Skin epidermis (tissue), 12 donors: ENCODE measurements at regions not wholly inside any gene's neighbourhood (a gene's known extent, or its start where the extent isn't known, plus 50 kb on each side); places are given as distances from the start of the nearest gene placed in this dataset.
A peak's percentile ranks its signal among the peaks of the same experiment; 100 is the strongest.

Experiments used
- H3K27ac ChIP-seq, 21 experiments: fragments of 200-600 bp; sonication (generic) in 11 of 21; one replicate each; pipeline ENCODE4 v1.5.0; 2020; ENCODE audit warnings: mild to moderate bottlenecking in 3 of 21, inconsistent platforms in 2 of 21, moderate library complexity in 2 of 21
- H3K4me3 ChIP-seq, 7 experiments: fragments of 200-600 bp; sonication (generic) in 2 of 7; one replicate each; pipeline ENCODE4 v1.5.0; 2020; ENCODE audit warnings: inconsistent platforms in 2 of 7, mild to moderate bottlenecking in 2 of 7, moderate library complexity in 1 of 7

- no peak overlapping the region for H3K4me3 ChIP-seq
- no peak overlapping the region for H3K27ac ChIP-seq
Measured at GRCh38 chr2:226011716-226012450, 612.4 kb downstream of the NYAP2 start.

GRCh38 chr2:226002438-226002837 lies 602.9 kb downstream of the NYAP2 start:
- peak overlapping the region in 2 of 21 experiments; percentile 29 to 56 for H3K27ac ChIP-seq
- no peak overlapping the region for H3K4me3 ChIP-seq

DNA sequence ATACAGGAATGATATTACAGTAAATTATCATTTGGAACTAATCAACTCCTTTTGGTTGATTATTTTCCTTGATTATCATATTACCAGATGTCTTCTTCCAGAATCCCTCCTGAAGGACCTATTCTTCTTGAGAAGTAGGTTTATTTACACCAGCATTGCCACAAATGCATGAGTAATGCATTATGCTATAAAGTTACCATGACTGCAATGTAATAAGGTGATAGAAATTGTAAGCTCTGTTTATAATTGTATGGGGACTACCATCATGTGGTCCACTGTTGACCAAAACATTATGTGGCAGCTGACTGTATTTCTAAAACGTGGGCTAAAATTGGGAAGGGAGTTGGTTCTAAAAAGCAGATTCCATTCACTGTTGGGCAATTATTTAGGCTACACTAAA lies 602.2 kb downstream of the NYAP2 start:
- H3K27ac ChIP-seq: no peak overlapping the region
- H3K4me3 ChIP-seq: no peak overlapping the region

GRCh38 chr2:225999692-226000091 lies 600.2 kb downstream of the NYAP2 start:
- H3K4me3 ChIP-seq: no peak overlapping the region
- H3K27ac ChIP-seq: no peak overlapping the region

DNA sequence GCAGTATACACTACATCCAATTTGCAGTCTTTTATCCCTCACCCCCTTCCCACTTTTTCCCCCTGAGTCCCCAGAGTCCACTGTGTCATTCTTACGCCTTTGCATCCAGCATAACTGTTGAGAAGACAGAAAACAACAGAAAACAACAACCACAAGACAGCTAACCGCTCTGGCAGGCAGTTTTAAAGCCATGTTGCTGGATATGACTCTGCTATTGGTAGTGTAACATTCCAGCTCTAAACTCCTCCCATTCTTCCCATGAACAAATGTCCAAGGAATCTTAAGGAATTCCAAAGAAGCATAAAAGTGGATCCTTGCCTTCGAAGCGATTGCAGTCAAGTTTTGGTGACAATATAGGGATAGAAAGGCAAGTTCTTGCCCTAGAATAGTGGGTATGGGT lies 599.1 kb downstream of the NYAP2 start:
- Histone ChIP-seq H3K27ac (no peak overlapping the region), H3K4me3 (no peak overlapping the region)

GRCh38 chr2:225998116-225998515 lies 598.6 kb downstream of the NYAP2 start:
- Histone ChIP-seq H3K27ac (no peak overlapping the region), H3K4me3 (no peak overlapping the region)

DNA sequence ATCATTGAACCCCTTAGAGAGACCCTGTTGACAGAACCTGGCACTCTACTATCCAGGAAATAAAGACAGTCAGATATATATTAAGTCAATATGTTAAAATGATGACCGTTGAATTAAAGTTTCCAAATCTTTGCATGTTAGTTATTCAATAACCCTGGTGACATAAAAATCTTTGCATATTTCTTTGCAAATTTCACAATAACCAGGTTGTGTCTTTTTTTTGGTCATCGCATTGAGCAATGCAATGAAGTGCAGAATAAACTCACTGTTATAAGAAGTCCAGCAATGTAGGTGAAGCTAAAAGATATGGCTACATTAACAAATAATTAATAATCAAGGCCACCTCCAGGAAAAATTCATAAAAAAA lies 596.9 kb downstream of the NYAP2 start:
- H3K27ac ChIP-seq: peak overlapping the region in 1 of 21 experiments; percentile 3

DNA sequence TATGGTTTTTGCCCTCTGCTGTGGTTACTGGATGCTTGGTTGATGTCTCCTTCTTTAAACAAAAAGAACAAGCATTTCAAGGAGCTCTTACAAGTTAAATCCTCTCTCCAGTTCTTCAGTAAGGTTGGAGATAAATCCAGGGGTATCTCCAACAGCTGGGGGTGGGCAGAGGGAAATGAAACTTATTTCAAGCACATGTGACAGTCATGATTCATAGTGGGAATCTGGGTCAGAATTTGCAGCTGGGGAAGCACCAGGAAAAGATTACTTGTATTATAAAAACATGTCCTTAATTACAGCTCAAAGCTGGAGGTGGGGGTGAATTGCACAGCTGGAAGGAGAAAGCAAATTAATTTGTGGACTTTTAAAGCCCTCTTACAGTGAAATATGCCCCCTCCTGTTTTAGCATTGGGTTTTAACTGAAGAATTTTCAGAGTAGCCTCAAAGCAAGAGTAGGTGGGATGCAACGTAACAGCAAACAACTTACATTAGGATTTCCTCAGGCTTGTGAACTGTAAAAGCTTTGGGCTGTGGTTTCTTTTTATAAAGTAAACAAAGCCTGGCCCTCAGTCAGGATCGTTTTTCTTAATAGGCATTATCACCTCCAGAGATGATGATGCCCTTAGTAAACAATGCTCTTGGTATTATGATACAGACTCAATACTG lies 596.4 kb downstream of the NYAP2 start:
- H3K4me3 ChIP-seq: no peak overlapping the region
- H3K27ac ChIP-seq: peak overlapping the region in 5 of 21 experiments; percentile 3 to 66 (median 24)

More for the DNA sequence above, 596.9 kb downstream of the NYAP2 start:
- H3K4me3 ChIP-seq: no peak overlapping the region

DNA sequence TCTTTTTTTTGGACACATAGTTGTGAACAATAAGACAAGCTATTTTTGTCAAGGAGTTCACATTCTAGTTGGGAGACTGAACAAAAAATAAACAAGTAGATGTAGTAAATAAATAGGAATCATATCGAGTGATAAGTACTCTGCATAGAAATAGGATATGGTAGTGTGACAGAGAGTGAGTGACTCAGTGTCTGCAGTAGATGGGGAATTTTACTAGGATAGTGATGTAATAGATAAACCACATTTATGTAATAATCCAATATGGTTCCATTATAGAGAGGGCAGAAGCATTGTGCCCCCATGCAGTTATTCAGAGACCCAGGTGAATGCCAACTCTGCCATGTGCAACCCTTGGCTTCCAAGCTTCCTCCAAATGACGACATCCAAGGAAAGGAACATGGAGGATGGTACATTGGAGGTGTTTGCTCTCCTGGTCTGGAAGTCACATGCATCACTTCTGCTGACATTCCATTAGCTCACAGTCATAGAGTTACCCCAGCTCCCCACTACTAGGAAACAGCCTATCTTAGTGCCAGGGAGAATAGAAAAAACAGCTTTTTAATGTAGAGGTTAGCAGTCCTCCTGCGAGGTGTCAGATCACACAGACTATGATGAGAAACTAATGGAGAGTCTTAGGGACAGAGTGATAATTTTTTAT lies 595.4 kb downstream of the NYAP2 start:
- peak overlapping the region in 3 of 21 experiments; percentile 6 to 66 (median 21) for H3K27ac ChIP-seq
- H3K4me3 ChIP-seq: no peak overlapping the region

DNA sequence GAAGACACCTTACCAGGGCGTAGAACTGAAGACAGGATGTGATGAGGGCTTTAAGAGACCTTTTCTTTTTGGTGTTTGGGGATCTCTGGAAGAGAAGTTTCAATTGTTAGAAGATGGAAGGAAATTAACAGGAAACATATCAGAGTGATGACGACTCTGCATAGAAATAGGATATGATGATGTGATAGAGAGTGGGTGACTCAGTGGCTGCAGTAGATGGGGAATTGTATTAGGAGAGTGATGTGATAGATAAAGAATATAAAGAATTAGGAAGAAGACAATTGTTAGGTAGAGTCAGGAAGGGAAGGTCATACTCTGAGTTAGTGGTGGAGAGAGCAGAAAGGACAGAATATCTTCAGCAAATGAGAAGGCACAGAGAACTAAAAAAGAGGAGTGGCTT lies 593.9 kb downstream of the NYAP2 start:
- Histone ChIP-seq H3K4me3 (no peak overlapping the region), H3K27ac (no peak overlapping the region)

- H3K4me3 ChIP-seq: no peak overlapping the region
- H3K27ac ChIP-seq: no peak overlapping the region
Measured at GRCh38 chr2:225989809-225990208, 590.3 kb downstream of the NYAP2 start.

- no peak overlapping the region for H3K4me3 ChIP-seq
- H3K27ac ChIP-seq: no peak overlapping the region
Measured at GRCh38 chr2:225980372-225980771, 580.9 kb downstream of the NYAP2 start.

- Histone ChIP-seq H3K27ac (no peak overlapping the region), H3K4me3 (no peak overlapping the region)
Measured at GRCh38 chr2:225971433-225971832, 571.9 kb downstream of the NYAP2 start.

DNA sequence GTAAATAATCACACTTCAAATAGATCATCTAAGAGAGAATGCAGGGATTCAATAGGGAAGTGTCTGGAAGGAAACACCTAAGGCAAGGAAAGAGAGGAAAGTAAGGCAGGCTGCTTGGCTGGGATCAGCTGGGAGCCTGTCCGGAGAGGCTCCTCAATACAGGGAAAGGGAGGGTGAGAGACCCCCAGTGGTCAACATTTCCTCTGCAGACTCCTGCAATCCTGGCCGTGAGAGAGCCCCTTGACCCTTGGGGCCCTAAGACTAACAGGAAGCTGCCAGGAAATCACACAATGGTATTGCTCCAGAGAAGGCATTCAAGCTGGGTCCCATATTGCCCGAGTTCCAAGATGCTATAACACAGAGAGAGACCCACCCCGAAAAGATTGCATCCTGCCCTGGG lies 549.4 kb downstream of the NYAP2 start:
- Histone ChIP-seq H3K27ac (no peak overlapping the region), H3K4me3 (no peak overlapping the region)

GRCh38 chr2:225938991-225939390 lies 539.5 kb downstream of the NYAP2 start:
- Histone ChIP-seq H3K27ac (no peak overlapping the region), H3K4me3 (no peak overlapping the region)

DNA sequence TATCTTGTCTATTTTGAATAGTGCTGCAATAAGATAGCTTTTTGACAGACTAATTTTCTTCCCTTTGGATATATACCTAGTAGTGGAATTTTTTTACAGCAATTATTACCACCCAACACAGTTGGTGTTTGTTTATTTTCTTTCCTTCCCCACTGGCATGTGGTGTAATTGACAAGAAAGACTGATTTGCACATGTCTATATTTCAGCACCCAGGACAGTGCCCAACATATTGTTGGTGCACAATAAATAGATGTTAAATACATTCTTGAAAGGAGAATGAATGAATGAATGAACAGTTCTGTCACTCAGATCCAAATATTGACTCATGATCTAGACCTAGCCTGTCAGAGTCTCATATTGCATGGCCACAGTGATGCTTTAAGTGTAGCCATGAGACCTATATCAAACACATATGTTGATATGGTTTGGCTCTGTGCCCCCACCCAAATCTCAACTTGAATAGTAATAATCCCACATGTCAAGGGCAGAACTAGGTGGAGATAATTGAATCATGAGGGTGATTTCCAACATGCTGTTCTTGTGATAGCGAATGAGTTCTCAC lies 538.2 kb downstream of the NYAP2 start:
- H3K27ac ChIP-seq: no peak overlapping the region
- H3K4me3 ChIP-seq: no peak overlapping the region

DNA sequence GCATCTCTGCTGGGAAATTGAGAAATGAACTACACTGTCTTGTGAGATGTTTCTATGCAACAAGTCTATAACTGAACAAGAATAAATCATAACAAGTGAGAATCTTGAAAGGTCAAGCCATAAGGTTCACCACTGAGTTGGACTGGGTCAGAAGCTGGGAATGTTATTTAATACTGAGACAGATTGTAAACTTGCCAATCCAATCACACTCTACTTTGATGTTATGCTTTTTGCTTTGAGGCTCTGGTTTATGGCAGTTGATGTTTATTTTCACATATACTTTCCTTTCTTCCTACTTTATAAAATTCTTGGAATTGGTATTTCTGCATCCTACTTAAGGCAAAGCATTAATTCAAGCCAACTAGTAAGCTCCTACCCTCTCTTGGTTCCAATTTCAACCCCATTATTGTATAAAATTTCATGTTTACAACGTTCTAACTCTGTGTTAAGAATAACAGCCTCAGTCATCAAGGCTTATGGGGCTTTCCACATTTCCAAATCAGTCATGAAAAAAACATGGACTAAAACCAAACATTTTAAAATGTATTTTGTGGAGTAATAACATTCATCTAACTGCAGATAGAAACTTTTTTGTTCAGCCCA lies 533.4 kb downstream of the NYAP2 start:
- no peak overlapping the region for H3K4me3 ChIP-seq
- H3K27ac ChIP-seq: no peak overlapping the region

GRCh38 chr2:225930687-225931086 lies 531.2 kb downstream of the NYAP2 start:
- Histone ChIP-seq H3K27ac (no peak overlapping the region), H3K4me3 (no peak overlapping the region)

DNA sequence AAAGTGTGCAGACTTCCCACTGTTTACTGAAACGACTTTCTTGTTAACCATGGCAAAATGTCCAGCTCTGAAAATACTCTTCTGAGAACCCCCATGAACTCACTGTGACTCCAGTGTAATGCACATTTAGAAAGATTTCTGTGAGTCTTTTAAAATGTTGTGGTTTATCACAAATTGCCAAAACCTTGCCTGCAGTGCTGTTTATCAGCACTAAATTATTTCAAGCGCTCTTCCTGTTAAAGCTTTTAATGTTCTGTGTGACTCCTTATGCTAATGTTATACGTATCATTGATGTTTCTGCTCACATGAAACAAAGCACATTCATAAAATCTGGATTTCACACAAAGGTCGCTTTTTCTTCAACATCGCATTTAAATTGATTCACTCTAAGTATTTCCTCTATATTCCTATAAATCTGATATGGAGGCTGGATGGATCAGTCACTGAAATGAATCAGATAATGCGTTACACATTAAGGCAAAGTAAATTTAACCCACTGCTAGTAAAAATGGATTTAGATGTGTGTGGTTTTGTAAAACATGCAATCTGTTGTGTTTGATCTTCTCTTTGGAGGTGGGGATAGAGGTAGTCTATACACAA lies 521.2 kb downstream of the NYAP2 start:
- H3K27ac ChIP-seq: no peak overlapping the region
- H3K4me3 ChIP-seq: no peak overlapping the region

- no peak overlapping the region for H3K27ac ChIP-seq
- H3K4me3 ChIP-seq: no peak overlapping the region
Measured at GRCh38 chr2:225916692-225917091, 517.2 kb downstream of the NYAP2 start.
